Activated T-cell treated with anti-CD3 and anti-CD28 coated beads for 4 hours (primary cell): ENCODE measurements at regions not wholly inside any gene's neighbourhood (a gene's known extent, or its start where the extent isn't known, plus 50 kb on each side); places are given as distances from the start of the nearest gene placed in this dataset.

ENCODE experiments used
- DNase-seq: peaks from one replicate; pipeline ENCODE4 v3.0.0-alpha.2; 2020

DNA sequence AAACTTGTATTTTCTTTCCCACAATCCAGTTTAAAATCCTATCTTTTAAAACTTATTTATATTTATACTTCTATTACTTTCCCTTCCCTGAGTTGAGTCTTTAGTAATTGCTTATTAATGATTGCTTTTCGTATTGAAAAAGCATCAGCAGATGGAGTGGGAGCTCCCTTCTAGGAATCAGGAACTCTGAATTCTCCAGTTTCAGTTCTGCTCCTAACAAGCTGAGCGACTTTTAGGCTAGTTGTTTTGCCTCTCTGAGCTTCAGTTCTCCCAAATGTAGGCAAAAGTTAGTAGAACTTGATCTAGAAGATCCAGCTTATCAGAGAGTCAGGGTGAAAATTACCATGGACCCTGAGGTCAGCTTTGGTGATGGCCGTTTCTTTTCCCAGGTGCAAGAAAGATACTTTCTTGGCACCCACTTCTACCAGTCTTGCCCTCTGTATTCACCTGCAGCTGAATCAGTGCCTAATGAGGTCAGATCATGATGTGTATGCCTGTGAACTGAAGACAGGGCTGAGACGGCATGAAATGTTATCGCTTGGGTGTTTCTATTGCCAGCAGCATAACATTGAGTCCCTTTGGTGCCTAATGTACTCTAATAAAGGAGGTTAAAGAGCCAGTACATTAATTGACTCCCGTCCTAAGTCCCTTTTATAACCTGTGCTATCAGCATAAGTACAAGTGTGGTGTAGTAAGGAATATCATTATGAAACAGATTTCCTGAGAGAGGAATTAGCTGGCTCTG is 194.5 kb upstream of the TBC1D5 start:
- DNase-seq, result no peak

DNA sequence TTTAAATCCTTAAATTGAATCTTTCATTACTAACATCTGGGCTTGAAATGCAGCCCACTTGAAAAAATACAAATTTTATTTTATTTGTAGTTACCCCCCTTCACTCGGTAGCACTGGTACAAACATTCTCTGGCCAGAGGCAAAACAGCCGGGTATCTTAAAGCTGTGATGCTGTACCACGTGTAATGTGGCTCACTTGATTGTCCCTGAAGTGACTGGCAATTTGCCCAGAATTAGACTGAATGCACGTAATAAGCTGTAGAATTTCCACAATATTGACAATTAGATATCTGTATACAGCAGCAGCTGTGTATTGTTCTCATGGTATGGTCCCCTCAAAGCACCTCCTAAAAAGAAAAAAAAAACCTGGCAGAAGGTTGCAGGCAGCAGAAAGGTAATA is 192.8 kb upstream of the TBC1D5 start:
- no peak for DNase-seq

DNA sequence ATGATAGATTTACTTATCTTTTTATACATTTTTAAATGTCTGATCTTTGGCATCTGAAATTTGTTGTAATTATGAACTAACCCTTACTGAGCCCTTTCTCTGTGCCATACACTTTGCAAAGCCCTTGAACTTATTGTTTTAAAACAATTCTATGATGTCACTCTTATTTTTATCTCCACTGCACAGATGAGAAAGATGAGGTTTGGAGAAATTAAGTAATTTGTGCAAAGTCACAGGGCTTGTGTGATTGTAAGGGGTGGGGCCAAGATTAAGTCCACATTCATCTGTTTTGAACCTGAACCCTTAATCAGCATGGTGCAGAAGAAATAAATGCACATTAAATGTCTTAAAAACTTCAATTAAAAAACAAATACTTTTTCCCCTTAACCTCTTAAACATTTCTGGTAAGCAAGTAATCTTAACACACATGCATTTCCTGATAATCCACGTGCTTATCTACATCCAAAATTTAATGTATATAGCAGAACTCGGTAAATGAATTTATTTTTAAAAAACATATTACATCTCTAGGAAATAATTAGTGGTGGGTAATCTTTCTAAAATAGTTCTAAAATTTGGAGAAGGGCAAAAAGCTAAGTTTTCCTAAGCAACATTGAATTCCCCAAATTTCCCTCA is 189.8 kb upstream of the TBC1D5 start:
- DNase-seq, result no peak

DNA sequence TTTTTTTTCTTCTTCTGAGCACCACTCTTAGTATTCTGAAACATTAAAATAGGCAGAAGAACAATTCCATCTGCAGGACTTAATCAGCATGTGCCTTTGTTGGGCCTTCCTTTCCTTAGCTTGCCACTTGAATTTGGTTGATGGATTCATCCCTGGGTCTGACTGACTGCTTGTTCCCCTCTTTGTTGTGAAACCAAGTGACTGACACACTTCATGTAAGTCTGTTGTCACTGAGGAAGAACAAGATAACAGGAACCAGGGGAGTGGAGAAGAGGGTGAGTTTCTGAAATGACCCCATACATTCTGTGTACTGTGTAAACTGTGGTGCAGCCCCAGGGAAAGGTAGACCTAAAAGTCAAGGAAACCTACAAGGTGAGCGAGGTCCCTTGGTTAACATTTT is 188.7 kb upstream of the TBC1D5 start:
- no peak for DNase-seq

DNA sequence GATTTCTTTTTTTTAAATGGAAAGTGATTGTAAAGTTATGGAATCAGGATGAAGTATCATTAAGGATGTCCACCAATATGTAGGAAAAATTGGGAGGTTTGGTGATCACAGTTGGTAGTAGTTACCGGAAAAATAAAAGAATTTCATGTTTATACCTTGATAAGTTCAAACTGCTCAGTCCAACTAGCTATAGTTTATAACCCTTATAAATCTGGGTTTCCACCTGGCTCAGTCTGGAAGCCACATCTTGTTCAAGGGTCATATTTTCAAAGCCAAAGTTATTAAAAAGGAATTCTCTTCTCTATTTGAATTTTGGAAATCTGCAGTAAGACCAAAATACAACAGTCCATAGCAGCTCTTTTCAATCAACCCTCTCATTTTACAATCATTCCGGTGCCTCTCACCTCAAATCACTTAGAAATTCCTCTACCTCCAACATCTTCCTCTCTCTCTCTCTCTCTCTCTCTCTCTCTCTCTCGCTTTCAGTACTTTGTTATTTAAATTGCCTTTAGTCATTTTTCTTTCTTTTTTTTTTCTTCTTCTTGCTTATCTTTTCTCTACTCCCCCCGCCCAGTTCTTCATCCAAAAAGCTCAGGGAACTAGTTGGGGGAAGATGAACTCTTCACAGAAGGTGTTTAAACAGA is 186.2 kb upstream of the TBC1D5 start:
- no peak for DNase-seq

DNA sequence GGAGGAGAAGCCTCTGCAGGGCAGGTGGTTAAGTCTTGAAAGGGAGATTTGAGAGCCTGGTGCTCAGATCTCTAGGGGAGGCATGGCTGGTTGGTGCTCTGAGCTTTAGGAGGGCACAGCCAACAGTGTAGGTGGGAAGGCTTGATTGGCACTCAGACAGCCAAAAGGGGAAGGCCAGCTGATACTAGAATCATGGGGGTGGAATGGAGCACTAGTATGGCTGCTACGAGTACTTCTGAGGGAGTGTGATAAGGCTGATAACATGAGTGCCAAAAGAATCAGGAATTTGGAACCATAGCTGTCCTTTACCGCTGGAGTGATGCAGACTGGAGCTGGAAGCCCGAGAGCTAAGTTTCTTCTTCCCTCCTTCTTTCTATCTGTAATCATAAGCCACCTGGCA is 184.6 kb upstream of the TBC1D5 start:
- no peak for DNase-seq

DNA sequence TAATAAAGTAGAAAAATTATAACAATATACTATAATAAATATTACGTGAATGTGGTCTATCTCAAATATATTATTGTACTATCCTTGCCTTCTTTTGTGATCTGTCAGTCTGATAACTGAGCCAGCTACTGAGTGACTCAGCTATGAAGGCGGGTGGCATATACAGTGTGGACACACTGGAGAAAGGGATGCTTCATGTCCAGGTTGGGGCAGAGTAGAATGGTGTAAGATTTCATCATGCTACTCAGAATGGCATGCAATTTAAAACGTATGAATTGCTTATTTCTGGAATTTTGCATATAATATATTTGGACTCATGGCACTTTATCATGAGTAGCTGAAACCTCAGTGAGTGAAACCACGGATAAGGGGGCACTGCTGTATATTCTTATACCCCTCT is 172.9 kb upstream of the TBC1D5 start:
- DNase-seq, result no peak

DNA sequence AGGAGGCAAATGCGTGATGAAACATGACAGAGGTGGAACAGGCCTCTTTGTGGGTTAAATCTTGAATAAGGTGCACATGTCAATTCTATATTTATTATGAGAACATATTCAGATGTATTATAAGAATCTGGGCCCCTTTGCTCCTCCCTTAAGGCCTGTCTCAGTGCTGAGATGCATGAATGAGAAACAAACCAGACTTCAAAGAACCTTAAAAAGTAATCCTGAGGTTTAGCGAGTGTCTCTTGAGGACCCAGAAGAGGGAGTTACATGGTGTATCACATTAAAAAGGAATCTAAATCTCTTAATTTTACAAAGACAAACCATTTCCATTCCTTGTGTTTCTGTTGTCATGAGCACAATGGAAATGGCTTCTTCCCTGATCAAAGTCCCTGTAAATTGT is 170.9 kb upstream of the TBC1D5 start:
- DNase-seq, result no peak

DNA sequence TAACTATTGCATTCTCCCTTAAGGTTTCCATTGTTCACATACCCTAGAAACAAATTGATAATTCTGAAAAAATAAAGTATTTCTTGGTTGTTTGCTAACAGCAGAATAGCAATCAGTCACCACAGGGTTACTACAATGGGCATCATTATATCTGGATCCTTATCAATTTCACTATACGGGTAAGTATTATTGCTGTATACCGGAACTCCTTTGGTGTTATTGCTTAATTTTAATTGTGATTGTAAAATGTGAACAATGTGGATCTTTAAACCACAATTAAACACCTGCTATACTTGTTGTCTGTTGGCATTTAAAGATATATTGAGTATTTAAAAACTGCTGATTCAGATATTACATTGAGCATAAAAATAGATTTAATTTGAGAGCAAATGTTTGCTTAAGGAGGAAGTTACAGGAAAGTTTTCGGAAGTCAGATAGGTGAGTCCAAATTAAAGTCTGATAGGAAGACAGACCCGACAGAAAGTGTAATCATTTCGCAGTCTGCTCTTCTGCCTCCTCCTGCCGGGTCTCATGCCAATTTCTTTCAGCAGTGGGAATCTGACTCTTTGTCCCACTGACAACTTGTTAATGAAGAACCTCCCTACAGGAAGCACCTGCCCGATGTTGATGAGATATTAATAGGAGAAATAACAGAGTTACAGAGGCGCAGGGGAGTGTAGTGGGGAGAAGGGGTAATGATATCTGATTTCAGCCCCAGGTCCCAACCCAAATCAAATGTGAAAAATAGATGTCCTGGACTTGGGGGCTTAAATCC is 169.7 kb upstream of the TBC1D5 start:
- DNase-seq, result no peak

DNA sequence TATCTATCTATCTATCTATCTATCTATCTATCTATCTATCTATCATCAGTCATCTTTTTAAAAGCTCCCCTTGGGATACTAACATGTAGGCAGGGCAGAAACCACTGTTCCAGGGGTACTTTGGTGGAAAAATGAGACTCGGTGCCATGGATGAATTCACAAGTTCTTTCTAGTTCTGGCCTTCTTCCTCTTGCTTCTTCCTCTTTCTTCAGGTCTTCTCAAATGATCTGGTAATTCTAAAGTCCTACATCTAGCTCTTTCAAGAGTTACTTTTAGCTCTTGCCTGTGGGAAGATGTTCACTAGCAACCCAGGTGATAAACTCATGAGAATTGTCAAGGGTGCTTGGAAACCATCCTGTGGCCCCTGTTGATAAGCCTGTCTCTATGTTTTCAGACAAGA is 168.5 kb upstream of the TBC1D5 start:
- DNase-seq, result no peak

DNA sequence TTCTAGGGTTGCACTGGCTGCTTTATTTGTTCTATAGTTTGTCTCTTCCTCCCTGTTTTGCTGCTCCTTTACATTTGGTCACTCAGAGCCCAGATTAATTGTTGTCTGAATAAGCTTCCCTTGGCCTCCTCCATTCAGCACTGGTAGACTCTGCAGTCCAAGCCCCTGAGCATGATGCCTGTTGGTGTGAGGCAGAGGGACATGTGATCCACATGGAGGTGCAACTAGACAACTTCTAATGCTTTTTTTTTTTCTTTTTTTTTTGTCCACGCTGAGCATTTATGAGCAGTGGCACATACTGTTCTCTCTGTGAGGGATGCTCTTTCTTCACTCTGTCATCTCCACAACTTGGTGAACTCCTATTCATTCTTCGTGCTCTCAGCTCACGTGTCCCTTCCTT is 167.3 kb upstream of the TBC1D5 start:
- no peak for DNase-seq

DNA sequence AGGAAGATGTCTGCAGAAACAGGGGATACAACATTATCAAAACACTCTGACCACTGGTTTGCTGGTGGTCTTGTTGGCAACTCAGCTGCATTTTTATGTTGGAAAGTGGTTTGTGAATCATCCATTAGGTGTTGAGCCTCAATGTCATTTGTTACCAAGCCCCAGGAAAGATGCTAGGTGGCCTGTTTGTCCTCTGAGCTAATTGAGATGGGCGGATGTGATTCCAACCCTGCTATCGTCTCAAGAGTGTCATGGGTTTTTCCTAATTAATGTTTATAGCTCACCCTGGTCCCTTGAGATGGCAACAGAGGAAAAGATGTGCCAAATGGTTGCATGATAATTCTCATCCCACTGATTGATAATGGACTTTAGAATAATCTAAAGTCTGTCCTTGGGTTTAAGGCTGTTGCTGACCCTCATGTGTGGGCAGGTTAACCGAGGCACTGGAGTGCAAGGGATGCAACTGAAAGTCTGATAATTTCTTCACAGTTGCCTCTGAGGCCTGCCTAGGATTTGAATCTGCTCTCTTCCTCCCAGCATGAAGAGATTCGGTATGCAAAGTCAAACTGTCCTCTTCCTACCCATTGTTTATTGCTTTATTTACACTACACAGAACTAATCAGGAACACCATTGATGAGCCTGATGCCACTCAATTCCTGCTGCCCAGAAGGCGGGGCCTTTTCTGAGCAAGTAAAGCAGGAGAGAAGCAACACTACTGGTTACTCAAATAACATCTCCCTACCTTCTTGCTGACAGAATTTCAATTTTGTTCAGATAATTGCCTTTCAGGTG is 166.2 kb upstream of the TBC1D5 start:
- no peak for DNase-seq

DNA sequence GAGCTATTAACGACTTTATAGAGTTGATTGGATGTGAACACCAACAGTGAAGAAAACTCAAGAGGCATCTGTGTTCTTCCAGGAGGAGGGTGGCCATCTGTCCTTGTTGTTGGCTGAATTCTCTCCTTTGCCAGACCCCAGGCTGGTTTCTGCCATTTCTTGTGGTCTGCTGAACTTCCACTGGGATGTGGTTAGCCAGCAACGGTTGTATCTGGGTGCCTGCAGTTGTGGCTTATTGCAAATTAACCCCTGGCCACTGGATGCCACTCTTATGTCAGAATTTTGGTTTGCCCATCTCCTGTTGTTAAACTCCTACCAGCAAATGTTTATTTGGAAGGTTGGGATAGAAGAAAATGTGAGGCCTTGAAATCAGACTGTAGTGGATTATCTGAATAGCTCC is 163.6 kb upstream of the TBC1D5 start:
- no peak for DNase-seq

DNA sequence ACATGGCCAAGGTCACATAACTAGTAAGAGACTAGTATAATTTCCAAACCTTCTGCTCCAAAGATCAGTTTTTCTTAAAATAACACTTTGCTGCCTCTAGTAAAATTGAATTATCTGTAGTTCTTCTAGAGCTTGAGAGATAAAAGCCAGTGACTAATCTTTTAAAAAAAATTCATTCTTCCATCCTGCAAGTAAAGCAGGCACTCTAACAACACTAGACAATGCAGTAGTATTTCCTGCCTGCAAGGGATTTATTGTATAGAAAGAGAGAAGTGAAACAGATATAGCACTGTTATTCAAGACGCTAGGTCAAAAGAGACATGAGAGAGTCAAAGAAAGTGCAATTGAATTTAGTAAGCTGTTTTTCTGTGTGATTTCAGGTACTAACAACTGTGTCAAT is 159.5 kb upstream of the TBC1D5 start:
- no peak for DNase-seq

DNA sequence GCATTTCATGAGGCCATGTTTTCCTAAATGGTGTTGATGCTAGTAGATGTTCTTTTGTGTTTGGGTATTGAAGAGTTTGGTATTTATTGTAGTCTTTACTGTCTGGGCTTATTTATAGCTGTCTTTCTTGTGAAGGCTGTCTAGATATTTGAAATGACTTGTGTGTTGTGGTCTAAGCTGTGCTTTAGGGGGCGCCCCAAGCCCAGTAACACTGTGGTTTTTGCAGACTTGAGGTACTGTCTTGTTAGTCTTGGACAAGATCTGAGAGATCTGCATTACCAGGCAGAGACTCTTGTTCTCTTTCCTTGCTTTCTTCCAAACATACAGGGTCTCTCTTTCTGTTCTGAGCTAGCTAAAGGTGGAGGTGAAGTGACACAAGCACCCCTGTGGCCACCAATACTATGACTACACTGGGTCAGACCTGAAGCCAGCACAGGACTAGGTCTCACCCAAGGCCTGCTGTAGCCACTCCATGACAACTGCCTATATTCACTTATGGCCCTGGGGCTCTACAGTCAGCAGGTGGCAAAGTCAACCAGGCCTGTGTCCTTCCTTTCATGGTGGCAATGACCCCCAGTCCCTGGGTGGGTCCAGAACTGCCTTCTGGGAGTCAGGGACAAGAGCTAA is 152.1 kb upstream of the TBC1D5 start:
- DNase-seq, result no peak

DNA sequence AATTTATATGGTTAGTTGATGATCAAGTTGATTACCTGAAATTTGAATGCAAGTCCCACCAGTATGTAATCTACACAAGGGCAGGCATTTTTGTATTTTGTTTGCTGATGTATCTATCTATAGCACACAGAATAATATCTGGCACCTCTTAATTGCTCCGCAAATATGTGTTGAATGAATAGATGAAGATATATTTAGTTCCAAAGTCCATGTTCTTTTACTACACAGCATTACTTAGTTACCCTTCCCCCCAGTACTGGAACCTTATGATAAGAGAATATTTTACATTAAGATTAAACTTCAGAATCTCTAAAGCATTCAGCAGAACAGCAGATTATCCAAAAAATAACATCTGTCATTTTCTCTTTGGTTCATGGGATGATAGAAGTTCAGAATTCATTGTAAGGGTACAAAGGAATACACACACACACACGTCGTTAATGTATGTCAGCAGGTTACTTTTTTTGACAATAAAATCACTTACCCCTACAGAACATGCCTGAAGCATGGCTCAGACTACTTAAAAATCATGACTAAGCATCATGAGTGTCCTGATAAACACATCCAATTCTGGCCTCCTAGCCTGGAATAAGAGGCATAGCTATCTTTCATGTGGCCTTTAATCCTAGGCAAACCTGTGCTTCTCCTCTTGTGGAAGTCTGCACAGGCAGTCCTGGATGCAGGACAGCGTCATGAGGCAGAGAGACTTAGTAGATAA is 148.9 kb upstream of the TBC1D5 start:
- DNase-seq, result no peak

DNA sequence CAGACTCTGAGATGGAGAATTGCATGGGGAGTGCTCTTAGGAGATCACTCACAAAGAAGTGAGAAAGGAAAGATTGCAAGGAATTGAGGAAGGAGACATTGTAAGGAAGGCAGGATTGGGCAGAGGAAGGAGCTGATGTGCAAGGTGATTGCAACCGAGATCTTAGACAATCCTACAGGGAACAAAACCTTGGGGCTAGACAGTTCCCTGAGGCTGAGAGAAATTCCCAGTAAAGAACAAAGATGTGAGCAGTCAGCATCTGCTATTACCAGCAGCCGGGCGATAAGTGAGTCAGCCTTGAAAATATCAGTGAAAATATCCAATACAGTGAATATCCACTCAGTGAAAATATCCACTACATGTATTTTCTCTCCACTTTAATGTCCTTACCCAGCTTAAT is 143.6 kb upstream of the TBC1D5 start:
- DNase-seq, result no peak

DNA sequence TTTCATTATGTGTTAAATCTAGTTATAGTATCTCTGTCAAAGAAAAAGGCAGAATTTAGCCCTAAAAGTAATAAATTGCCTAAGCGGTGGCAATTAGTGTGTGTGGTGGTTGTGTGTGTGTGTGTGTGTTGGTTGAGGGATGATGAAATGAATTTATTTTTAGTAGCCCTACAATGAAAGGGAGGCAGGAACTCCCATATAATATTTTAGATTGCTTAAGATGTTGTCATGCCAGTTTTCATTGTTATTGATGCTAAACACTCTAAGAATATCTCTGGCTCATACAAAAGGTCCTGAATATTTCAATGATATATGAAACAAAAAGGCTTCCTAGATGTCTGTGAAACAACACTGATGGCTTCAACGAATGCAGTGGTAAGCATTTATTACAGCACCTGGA is 140.6 kb upstream of the TBC1D5 start:
- no peak for DNase-seq

DNA sequence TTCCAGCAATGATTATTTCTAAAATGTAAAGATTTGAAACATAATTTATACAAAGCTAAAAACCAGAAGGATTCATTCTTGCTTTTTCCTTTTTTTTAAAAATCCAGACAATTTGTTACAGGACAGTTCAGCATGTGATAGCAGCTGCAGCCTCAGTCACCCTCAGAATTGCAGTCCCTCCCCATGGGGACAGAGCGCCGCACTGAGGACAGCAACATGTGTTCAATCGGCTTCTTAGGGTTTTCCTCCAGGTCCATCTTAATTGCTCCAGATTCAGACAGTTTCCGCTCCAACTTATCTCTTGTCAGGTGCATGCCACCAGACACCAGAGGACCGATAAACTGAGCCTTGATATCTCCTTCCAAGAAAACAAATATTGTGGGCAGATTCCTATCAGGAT is 134.9 kb upstream of the TBC1D5 start:
- no peak for DNase-seq

DNA sequence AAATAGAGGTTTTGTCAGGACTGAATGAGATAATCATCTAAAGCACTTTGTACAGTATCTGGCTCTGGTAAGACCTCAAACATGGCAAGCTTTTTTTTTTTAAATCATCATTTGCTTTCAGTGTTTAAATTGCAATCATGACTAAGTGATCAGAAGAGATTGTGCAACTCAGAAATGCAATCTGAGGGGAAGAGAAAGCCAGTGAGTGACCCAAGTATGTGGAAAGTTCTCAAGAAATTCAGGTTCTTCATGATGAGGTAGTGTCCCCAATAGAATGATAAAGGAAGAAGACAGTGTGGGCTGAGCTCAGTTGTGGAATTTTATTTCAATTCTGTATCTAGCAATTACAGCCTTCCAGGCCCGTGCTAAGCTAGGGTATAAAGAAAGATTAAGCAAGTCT is 132.2 kb upstream of the TBC1D5 start:
- DNase-seq, result no peak

DNA sequence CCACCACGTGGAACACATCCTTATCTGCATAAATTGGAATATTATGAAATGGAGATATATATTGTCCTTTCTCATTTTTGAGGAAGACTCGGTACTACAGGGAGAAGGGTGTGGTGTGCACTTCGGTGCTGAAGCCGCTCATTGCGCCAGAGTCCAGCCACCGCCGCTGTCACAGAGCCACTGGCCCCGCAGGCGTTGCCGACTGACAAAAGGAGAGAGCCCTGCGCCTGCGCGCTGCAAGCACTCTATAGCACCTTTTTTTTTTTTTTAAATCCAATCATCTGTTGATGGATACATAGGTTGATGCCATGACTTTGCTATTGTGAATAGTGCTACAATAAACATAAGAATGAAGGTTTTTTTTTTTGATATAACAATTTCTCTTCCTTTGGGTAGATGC is 130.0 kb upstream of the TBC1D5 start:
- no peak for DNase-seq

DNA sequence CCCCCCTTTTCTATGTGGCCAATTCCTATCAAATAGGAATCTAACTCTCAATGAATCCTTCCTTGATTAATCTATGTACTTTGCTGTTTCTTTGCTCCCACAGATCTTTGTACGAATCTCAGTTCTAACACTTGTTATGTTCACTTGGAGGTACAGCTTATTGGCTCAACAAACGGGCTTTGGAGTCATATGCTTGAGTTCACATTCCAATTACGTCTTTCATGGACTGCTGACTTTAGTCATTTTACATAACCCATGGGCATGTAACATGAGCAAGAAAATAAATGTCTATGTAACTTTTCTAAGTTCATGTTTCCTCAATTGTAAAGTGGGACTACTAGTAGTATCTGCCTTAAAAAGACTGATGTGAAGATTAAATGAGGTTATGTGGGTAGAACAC is 123.2 kb upstream of the TBC1D5 start:
- DNase-seq, result no peak
